GM13977 (cell line): ENCODE measurements at regions not wholly inside any gene's neighbourhood (a gene's known extent, or its start where the extent isn't known, plus 50 kb on each side); places are given as distances from the start of the nearest gene placed in this dataset.

Experiments used
- DNase-seq: peaks from one replicate; pipeline ENCODE4 v3.0.0; 2012; ENCODE audit warnings: low spot score
- in situ Hi-C: fragments of 300-500 bp; cut with MboI; formaldehyde crosslinking; loops from one replicate; pipeline ENCODE4 v1.12.0; 2022; ENCODE audit warnings: low sequenced_read_pairs, low pct_unique_long_range_greater_than_20kb, mixed read lengths, inconsistent platforms; ENCODE audit not compliant: unreplicated experiment
- TF ChIP-seq, protein P1 (sequence below): IDR thresholded peaks from 2 replicates; pipeline ENCODE4 v1.5.1; 2012; ENCODE audit warnings: mild to moderate bottlenecking, control low read depth; ENCODE audit not compliant: insufficient read depth; ENCODE audit errors: extremely low read depth, missing control alignments

DNA sequence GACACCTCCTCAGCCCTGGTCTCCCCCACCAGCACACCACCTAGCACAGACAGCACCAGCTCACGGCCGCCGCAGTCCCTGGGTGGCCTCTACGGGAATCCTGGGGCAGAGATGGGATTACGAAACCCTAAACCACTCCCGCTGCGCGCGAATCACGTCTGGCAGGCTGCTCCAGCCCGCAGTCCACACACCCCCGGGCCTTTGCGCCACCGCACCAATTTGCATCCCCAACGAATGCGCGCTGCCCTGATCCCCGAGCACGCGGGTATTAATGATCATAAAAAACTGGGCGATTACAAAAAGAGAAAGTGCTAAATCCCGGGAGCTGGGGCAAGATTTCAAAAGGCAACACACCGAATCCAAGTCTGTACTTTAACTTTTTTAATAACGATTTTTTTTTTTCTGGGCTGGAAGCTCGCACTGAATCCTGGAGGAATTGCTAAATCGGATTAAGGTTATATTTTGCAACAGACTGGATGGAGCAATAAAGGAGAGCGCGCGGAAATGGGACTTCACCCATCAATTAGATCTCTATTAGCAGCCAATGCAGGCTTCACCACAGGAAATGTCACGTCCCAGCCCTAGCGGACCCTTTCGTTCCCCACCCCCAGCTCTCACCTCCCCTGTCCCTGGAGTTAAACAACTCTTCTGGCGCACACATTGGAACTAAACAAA is 69.8 kb upstream of the TMEM33 start:
- no peak for DNase-seq
- TF ChIP-seq, protein P1, sequence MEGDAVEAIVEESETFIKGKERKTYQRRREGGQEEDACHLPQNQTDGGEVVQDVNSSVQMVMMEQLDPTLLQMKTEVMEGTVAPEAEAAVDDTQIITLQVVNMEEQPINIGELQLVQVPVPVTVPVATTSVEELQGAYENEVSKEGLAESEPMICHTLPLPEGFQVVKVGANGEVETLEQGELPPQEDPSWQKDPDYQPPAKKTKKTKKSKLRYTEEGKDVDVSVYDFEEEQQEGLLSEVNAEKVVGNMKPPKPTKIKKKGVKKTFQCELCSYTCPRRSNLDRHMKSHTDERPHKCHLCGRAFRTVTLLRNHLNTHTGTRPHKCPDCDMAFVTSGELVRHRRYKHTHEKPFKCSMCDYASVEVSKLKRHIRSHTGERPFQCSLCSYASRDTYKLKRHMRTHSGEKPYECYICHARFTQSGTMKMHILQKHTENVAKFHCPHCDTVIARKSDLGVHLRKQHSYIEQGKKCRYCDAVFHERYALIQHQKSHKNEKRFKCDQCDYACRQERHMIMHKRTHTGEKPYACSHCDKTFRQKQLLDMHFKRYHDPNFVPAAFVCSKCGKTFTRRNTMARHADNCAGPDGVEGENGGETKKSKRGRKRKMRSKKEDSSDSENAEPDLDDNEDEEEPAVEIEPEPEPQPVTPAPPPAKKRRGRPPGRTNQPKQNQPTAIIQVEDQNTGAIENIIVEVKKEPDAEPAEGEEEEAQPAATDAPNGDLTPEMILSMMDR = no peak
- in situ Hi-C loops = no loop called here

DNA sequence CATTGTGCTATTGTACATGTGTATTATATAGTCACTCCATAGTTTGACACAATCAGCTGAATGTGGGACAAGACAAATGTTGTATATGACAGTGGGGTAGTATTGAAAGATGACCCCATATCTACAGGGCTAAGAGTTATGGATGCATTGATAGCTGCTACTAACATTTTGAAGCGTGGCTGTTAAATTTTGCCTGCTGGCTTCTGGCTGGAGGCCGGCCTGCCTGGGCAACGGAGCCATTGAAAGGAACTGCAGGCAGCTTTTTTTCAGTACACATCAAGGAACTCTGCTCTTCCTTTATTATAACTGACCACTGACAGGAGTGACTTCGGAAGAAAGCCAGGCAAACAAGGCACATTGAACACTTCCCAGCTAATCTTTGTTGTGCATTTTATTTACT is 76.1 kb upstream of the TMEM33 start:
- no peak for DNase-seq
- TF ChIP-seq, protein P1 = no peak
- in situ Hi-C loops = no loop called here

DNA sequence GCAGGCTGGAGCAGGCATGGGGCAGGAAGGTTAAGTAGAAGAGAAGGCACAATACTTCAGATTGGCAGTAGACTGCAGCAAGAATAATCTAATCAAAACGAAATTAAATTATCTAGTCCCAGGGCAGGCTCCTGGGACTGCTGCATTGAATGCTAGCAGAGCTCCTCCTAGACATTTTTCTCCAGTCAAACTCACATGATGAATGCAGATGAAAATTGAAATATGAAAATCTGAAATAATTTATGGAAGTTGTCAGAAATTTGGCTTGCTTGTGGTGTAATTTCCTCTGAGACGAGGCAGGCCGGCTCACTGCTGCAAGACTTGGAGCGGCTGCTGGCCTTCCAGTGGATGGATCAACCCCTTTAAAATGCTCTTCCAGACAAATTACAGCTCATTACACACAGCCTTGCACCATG is 78.0 kb upstream of the TMEM33 start:
- DNase-seq = no peak
- in situ Hi-C loops = no loop called here
- TF ChIP-seq, protein P1 = no peak

DNA sequence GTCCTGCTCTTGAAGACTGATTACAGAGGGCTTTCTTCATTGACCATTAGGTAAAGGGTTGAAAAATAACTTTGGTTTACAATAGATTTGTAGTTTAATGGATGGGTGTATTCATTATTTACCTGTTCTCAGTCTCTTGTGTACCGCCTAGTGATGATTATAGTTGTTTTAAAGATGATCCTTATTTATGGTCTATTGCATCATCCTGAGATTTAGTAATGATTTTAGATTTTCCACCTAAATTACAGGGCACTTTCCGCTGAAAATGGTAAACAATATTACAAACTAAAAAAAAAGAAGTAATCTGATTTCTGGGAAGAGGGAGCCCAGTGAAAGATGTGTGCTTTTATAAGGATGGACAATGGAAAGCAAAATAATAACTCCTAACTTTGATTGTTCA is 78.4 kb upstream of the TMEM33 start:
- in situ Hi-C loops = no loop called here
- no peak for DNase-seq
- TF ChIP-seq, protein P1 = no peak

DNA sequence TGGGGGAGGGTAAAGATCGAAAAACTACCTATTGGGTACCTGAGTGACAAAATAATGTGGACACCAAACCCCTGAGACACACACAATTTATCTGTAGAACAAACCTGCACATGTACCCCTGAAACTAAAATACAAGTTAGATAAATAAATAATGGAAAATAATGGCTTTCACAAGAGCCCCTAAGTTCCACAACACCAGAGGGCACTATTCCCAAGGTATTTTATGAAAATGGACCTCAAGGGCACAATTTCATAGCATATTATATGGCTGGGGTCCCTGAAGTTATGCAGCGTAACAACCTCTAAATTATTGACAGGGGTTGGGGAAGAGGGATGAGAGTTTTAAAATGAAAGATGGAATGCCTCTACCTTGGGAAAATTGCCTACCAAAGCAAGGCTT is 81.3 kb upstream of the TMEM33 start:
- DNase-seq = no peak
- in situ Hi-C loops = no loop called here
- TF ChIP-seq, protein P1 = peak; percentile 15

DNA sequence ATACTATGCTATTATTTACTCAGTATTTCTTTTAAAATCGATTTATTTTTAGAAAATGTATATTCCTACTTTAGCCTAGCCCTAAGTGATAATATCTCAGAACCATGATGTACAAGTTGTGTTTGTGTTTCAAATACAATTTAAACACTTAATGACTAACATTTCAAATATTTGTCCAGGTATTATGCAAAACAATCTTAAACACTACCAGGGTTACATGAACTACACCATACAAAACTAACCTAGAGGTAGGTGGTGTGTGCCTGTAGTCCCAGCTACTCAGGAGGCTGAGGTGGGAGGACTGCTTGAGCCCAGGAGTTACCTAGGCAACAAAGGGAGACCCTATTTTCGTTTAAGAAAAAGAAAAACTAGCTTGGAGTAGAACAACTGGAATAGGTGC is 83.0 kb upstream of the TMEM33 start:
- DNase-seq = no peak
- TF ChIP-seq, protein P1 = no peak
- in situ Hi-C loops = no loop called here

DNA sequence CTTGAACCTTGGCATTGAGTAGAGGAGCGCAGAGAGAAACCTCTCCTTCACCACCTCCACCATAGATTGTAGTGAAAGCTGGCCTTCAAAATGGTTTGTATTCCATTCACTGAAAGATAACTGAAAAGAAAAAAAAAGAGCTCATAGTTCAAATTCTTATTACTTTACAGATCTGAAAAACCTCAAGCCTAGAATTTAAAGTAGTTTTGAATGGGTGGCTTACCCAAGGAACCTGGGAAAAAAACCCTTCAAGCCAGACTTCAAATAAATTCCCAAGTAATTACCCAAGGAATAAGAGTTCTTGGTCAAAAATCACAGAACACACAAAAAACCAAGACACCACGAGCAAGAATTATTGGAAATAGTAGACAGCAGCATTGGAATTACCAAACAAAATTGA is 83.6 kb upstream of the TMEM33 start:
- TF ChIP-seq, protein P1 = no peak
- no peak for DNase-seq
- in situ Hi-C loops = no loop called here
